ENCODE measurements at regions not wholly inside any gene's neighbourhood (a gene's known extent, or its start where the extent isn't known, plus 50 kb on each side); places are given as distances from the start of the nearest gene placed in this dataset.

DNA sequence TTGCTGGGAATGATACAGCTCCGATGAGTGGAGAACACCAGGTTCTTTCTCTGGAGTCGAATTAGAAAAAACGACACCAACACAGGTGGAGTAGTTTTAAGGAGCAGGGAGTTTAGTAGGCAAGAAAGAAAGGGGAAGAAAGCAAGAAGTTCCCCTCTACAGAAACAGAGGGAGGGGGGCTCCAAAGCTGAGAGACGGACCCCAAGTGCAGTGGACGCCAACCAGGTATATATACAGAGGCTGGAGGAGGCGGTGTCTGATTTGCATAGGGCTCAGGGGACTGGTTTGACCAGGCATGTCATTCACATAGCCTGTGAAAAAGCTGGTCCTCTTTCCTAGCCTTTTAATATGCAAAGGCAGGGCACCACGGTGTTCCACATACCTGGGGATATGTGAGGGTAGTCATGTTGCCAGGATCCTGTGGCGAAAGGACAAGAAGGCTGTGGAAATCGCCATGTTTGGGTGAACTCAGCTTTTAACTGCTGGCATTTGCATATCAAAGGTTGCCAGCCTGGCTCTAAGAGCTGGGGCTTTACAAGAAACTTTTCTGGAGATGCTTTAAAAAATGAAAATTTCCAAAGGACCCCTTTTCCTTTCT is 887.4 kb upstream of the EPHA6 start:
- H3K27ac ChIP-seq: no peak overlapping the region
- no peak overlapping the region for H3K9ac ChIP-seq
- no peak overlapping the region for H3K4me2 ChIP-seq (ENCODE audit: low read length)
- H3K27me3 ChIP-seq (ENCODE audit: control insufficient read depth, insufficient read depth, low read length): no peaks in the 10 kb centered on the region
- no peak overlapping the region for H3K4me3 ChIP-seq (ENCODE audit: low read depth, low read length)
- no peaks in the 10 kb centered on the region for H3K4me1 ChIP-seq
- H3K79me2 ChIP-seq: no peaks in the 10 kb centered on the region
- no peaks in the 10 kb centered on the region for H3K36me3 ChIP-seq (ENCODE audit: control insufficient read depth, insufficient read depth, low read length)
- no peak overlapping the region for H2AFZ ChIP-seq
- no peak for TF ChIP-seq CTCF (IDR thresholded peaks at IDR 0.05)
- H3K9me3 ChIP-seq (ENCODE audit: control insufficient read depth, low read length): no peaks in the 10 kb centered on the region

DNA sequence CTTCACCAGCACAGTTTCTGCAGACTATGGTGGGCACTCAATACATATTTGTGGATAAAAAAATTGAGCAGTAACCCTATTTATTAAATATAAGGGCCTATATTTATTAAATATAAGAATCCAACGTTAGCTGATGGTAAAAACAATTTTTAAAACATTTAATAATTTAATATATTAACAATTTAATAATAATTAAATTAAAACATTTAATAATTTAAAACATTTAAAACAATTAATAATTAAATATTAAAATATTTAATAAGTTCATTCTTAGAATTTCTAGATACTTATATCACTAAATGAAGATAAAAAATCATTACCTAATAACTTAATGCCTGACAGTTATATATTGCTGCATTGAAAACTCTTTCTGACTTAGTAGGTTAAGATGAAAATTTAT is 880.2 kb upstream of the EPHA6 start:
- Histone ChIP-seq H3K9ac (no peak overlapping the region), H2AFZ (no peak overlapping the region), H3K27ac (no peak overlapping the region), H3K79me2 (no peaks in the 10 kb centered on the region), H3K4me2 (ENCODE audit: low read length) (no peak overlapping the region), H3K4me3 (ENCODE audit: low read depth, low read length) (no peak overlapping the region), H3K36me3 (ENCODE audit: control insufficient read depth, insufficient read depth, low read length) (no peaks in the 10 kb centered on the region), H3K9me3 (ENCODE audit: control insufficient read depth, low read length) (no peaks in the 10 kb centered on the region), H3K4me1 (no peaks in the 10 kb centered on the region), H3K27me3 (ENCODE audit: control insufficient read depth, insufficient read depth, low read length) (no peaks in the 10 kb centered on the region)
- TF ChIP-seq CTCF (IDR thresholded peaks at IDR 0.05): no peak

- no peaks in the 10 kb centered on the region for H3K36me3 ChIP-seq (ENCODE audit: control insufficient read depth, insufficient read depth, low read length)
- TF ChIP-seq CTCF (IDR thresholded peaks at IDR 0.05): no peak
- H3K9ac ChIP-seq: no peak overlapping the region
- no peak overlapping the region for H3K27ac ChIP-seq
- H3K4me3 ChIP-seq (ENCODE audit: low read depth, low read length): no peak overlapping the region
- H3K9me3 ChIP-seq (ENCODE audit: control insufficient read depth, low read length): no peaks in the 10 kb centered on the region
- no peaks in the 10 kb centered on the region for H3K27me3 ChIP-seq (ENCODE audit: control insufficient read depth, insufficient read depth, low read length)
- H3K4me1 ChIP-seq: no peaks in the 10 kb centered on the region
- H3K79me2 ChIP-seq: no peaks in the 10 kb centered on the region
- no peak overlapping the region for H3K4me2 ChIP-seq (ENCODE audit: low read length)
- no peak overlapping the region for H2AFZ ChIP-seq
Observed at GRCh38 chr3:95939235-95939809, 875.1 kb upstream of the EPHA6 start.

- H2AFZ ChIP-seq: no peak overlapping the region
- H3K9me3 ChIP-seq (ENCODE audit: control insufficient read depth, low read length): no peaks in the 10 kb centered on the region
- H3K9ac ChIP-seq: no peak overlapping the region
- no peaks in the 10 kb centered on the region for H3K36me3 ChIP-seq (ENCODE audit: control insufficient read depth, insufficient read depth, low read length)
- no peak overlapping the region for H3K27ac ChIP-seq
- no peak overlapping the region for H3K4me2 ChIP-seq (ENCODE audit: low read length)
- H3K79me2 ChIP-seq: no peaks in the 10 kb centered on the region
- H3K4me1 ChIP-seq: no peaks in the 10 kb centered on the region
- H3K4me3 ChIP-seq (ENCODE audit: low read depth, low read length): no peak overlapping the region
- H3K27me3 ChIP-seq (ENCODE audit: control insufficient read depth, insufficient read depth, low read length): no peaks in the 10 kb centered on the region
- TF ChIP-seq CTCF (IDR thresholded peaks at IDR 0.05): no peak
Observed at GRCh38 chr3:95965704-95966336, 848.6 kb upstream of the EPHA6 start.

GRCh38 chr3:95971573-95971972 is 842.8 kb upstream of the EPHA6 start:
- no peak overlapping the region for H2AFZ ChIP-seq
- H3K9ac ChIP-seq: no peak overlapping the region
- H3K27me3 ChIP-seq (ENCODE audit: control insufficient read depth, insufficient read depth, low read length): no peaks in the 10 kb centered on the region
- no peak overlapping the region for H3K4me2 ChIP-seq (ENCODE audit: low read length)
- H3K9me3 ChIP-seq (ENCODE audit: control insufficient read depth, low read length): no peaks in the 10 kb centered on the region
- no peak overlapping the region for H3K4me3 ChIP-seq (ENCODE audit: low read depth, low read length)
- H3K79me2 ChIP-seq: no peaks in the 10 kb centered on the region
- H3K27ac ChIP-seq: no peak overlapping the region
- no peak for TF ChIP-seq CTCF (IDR thresholded peaks at IDR 0.05)
- no peaks in the 10 kb centered on the region for H3K36me3 ChIP-seq (ENCODE audit: control insufficient read depth, insufficient read depth, low read length)
- no peaks in the 10 kb centered on the region for H3K4me1 ChIP-seq

All from parathyroid adenoma (tissue), 2 donors.